ENCODE measurements at regions not wholly inside any gene's neighbourhood (a gene's known extent, or its start where the extent isn't known, plus 50 kb on each side); places are given as distances from the start of the nearest gene placed in this dataset.

DNA sequence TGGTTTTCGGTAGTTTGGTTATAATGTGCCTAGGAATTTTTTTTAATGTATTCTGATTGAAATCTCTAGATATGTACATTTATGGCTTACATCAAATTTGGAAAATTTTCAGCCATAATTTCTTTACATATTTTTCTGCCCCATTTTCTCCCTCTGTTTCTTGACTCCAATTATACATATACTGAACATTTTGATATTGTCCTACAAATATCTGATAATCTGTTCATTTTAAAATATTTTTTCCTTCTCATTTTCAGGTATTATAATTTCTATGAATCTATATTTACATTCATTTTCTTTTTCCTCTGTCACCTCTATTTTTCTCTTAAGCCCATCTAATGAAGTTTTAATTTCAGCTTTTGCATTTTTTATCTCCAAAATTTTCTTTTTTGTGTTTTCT is 82.7 kb upstream of the TMLHE start:
- TF ChIP-seq, protein P1, sequence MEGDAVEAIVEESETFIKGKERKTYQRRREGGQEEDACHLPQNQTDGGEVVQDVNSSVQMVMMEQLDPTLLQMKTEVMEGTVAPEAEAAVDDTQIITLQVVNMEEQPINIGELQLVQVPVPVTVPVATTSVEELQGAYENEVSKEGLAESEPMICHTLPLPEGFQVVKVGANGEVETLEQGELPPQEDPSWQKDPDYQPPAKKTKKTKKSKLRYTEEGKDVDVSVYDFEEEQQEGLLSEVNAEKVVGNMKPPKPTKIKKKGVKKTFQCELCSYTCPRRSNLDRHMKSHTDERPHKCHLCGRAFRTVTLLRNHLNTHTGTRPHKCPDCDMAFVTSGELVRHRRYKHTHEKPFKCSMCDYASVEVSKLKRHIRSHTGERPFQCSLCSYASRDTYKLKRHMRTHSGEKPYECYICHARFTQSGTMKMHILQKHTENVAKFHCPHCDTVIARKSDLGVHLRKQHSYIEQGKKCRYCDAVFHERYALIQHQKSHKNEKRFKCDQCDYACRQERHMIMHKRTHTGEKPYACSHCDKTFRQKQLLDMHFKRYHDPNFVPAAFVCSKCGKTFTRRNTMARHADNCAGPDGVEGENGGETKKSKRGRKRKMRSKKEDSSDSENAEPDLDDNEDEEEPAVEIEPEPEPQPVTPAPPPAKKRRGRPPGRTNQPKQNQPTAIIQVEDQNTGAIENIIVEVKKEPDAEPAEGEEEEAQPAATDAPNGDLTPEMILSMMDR (IDR thresholded peaks at IDR 0.05; ENCODE audit: insufficient read depth, low read depth, low read length): no peak
- no peak for TF ChIP-seq EZH2 (IDR thresholded peaks at IDR 0.05; ENCODE audit: insufficient read depth, low read length)

All from astrocyte (in vitro differentiated cells and primary cell).